ENCODE measurements at regions not wholly inside any gene's neighbourhood (a gene's known extent, or its start where the extent isn't known, plus 50 kb on each side); places are given as distances from the start of the nearest gene placed in this dataset.

- DNase-seq (ENCODE audit: low spot score): no peak
Observed at GRCh38 chr1:87880098-87880760, 551.5 kb downstream of the LMO4 start.

- DNase-seq (ENCODE audit: low spot score): no peak
Observed at GRCh38 chr1:87880764-87881163, 552.1 kb downstream of the LMO4 start.

GRCh38 chr1:87883906-87884305 lies 555.2 kb downstream of the LMO4 start:
- DNase-seq (ENCODE audit: low spot score): no peak

- no peak for DNase-seq (ENCODE audit: low spot score)
Observed at GRCh38 chr1:87884581-87884980, 555.9 kb downstream of the LMO4 start.

GRCh38 chr1:87885278-87886025 lies 556.8 kb downstream of the LMO4 start:
- DNase-seq (ENCODE audit: low spot score): no peak

- DNase-seq (ENCODE audit: low spot score): no peak
Observed at GRCh38 chr1:87887100-87887499, 558.4 kb downstream of the LMO4 start.

- DNase-seq (ENCODE audit: low spot score): no peak
Observed at GRCh38 chr1:87888446-87888845, 559.8 kb downstream of the LMO4 start.

GRCh38 chr1:87894062-87894461 lies 565.4 kb downstream of the LMO4 start:
- DNase-seq (ENCODE audit: low spot score): no peak

- DNase-seq (ENCODE audit: low spot score): peak; percentile 64
Observed at GRCh38 chr1:87897481-87897880, 568.8 kb downstream of the LMO4 start.

- DNase-seq (ENCODE audit: low spot score): no peak
Observed at GRCh38 chr1:87898431-87898830, 569.8 kb downstream of the LMO4 start.

GRCh38 chr1:87899017-87899416 lies 570.3 kb downstream of the LMO4 start:
- no peak for DNase-seq (ENCODE audit: low spot score)

- DNase-seq (ENCODE audit: low spot score): no peak
Observed at GRCh38 chr1:87899746-87900145, 571.1 kb downstream of the LMO4 start.

- no peak for DNase-seq (ENCODE audit: low spot score)
Observed at GRCh38 chr1:87902830-87903229, 574.1 kb downstream of the LMO4 start.

- no peak for DNase-seq (ENCODE audit: low spot score)
Observed at GRCh38 chr1:87903242-87903641, 574.6 kb downstream of the LMO4 start.

- no peak for DNase-seq (ENCODE audit: low spot score)
Observed at GRCh38 chr1:87904651-87905050, 576.0 kb downstream of the LMO4 start.

- peak; percentile 27 for DNase-seq (ENCODE audit: low spot score)
Observed at GRCh38 chr1:87905651-87906050, 577.0 kb downstream of the LMO4 start.

GRCh38 chr1:87906078-87906477 lies 577.4 kb downstream of the LMO4 start:
- no peak for DNase-seq (ENCODE audit: low spot score)

GRCh38 chr1:87913361-87913760 lies 584.7 kb downstream of the LMO4 start:
- DNase-seq (ENCODE audit: low spot score): no peak

GRCh38 chr1:87914396-87914795 lies 585.7 kb downstream of the LMO4 start:
- no peak for DNase-seq (ENCODE audit: low spot score)

GRCh38 chr1:87915771-87916170 lies 587.1 kb downstream of the LMO4 start:
- DNase-seq (ENCODE audit: low spot score): no peak

- DNase-seq (ENCODE audit: low spot score): no peak
Observed at GRCh38 chr1:87916965-87917364, 588.3 kb downstream of the LMO4 start.

GRCh38 chr1:87918398-87918797 lies 589.7 kb downstream of the LMO4 start:
- DNase-seq (ENCODE audit: low spot score): no peak

GRCh38 chr1:87922885-87923284 lies 594.2 kb downstream of the LMO4 start:
- DNase-seq (ENCODE audit: low spot score): no peak
